ENCODE measurements at regions not wholly inside any gene's neighbourhood (a gene's known extent, or its start where the extent isn't known, plus 50 kb on each side); places are given as distances from the start of the nearest gene placed in this dataset.

GRCh38 chr5:61808909-61809308 is 476.9 kb downstream of the ZSWIM6 start:
- Histone ChIP-seq H3K4me1 (ENCODE audit: control insufficient read depth, insufficient read depth, low read length, unreplicated experiment) (peaks cover 3% of the 10 kb centered on the region), H2AFZ (ENCODE audit: low read length, unreplicated experiment) (no peak overlapping the region), H3K36me3 (ENCODE audit: insufficient read depth, low read length) (no peaks in the 10 kb centered on the region), H3K27me3 (ENCODE audit: insufficient read depth, low read length) (peaks cover 19% of the 10 kb centered on the region), H3K27ac (ENCODE audit: low read depth, low read length) (no peak overlapping the region), H3K4me3 (ENCODE audit: low read depth, low read length) (no peak overlapping the region), H3K79me2 (ENCODE audit: control insufficient read depth, insufficient read depth, low read length, unreplicated experiment) (no peaks in the 10 kb centered on the region)

- H3K27ac ChIP-seq (ENCODE audit: low read depth, low read length) = no peak overlapping the region
- no peak overlapping the region for H2AFZ ChIP-seq (ENCODE audit: low read length, unreplicated experiment)
- H3K36me3 ChIP-seq (ENCODE audit: insufficient read depth, low read length) = no peaks in the 10 kb centered on the region
- peaks cover 3% of the 10 kb centered on the region for H3K4me1 ChIP-seq (ENCODE audit: control insufficient read depth, insufficient read depth, low read length, unreplicated experiment)
- no peaks in the 10 kb centered on the region for H3K79me2 ChIP-seq (ENCODE audit: control insufficient read depth, insufficient read depth, low read length, unreplicated experiment)
- peaks cover 16% of the 10 kb centered on the region for H3K27me3 ChIP-seq (ENCODE audit: insufficient read depth, low read length)
- no peak overlapping the region for H3K4me3 ChIP-seq (ENCODE audit: low read depth, low read length)
Measured at GRCh38 chr5:61809651-61810050, 477.6 kb downstream of the ZSWIM6 start.

GRCh38 chr5:61811052-61811451 is 479.0 kb downstream of the ZSWIM6 start:
- Histone ChIP-seq H3K27ac (ENCODE audit: low read depth, low read length) (no peak overlapping the region), H3K4me1 (ENCODE audit: control insufficient read depth, insufficient read depth, low read length, unreplicated experiment) (no peaks in the 10 kb centered on the region), H3K27me3 (ENCODE audit: insufficient read depth, low read length) (peaks cover 25% of the 10 kb centered on the region), H3K79me2 (ENCODE audit: control insufficient read depth, insufficient read depth, low read length, unreplicated experiment) (no peaks in the 10 kb centered on the region), H3K36me3 (ENCODE audit: insufficient read depth, low read length) (no peaks in the 10 kb centered on the region), H3K4me3 (ENCODE audit: low read depth, low read length) (no peak overlapping the region), H2AFZ (ENCODE audit: low read length, unreplicated experiment) (no peak overlapping the region)

GRCh38 chr5:61813361-61813760 is 481.3 kb downstream of the ZSWIM6 start:
- H3K4me1 ChIP-seq (ENCODE audit: control insufficient read depth, insufficient read depth, low read length, unreplicated experiment) = no peaks in the 10 kb centered on the region
- H3K27me3 ChIP-seq (ENCODE audit: insufficient read depth, low read length) = peaks cover 27% of the 10 kb centered on the region
- H3K79me2 ChIP-seq (ENCODE audit: control insufficient read depth, insufficient read depth, low read length, unreplicated experiment) = no peaks in the 10 kb centered on the region
- no peaks in the 10 kb centered on the region for H3K36me3 ChIP-seq (ENCODE audit: insufficient read depth, low read length)
- H3K4me3 ChIP-seq (ENCODE audit: low read depth, low read length) = no peak overlapping the region
- no peak overlapping the region for H3K27ac ChIP-seq (ENCODE audit: low read depth, low read length)
- H2AFZ ChIP-seq (ENCODE audit: low read length, unreplicated experiment) = no peak overlapping the region

- Histone ChIP-seq H3K4me3 (ENCODE audit: low read depth, low read length) (no peak overlapping the region), H3K79me2 (ENCODE audit: control insufficient read depth, insufficient read depth, low read length, unreplicated experiment) (no peaks in the 10 kb centered on the region), H3K27me3 (ENCODE audit: insufficient read depth, low read length) (peaks cover 37% of the 10 kb centered on the region; the same call in 1 of the 2 replicates), H2AFZ (ENCODE audit: low read length, unreplicated experiment) (no peak overlapping the region), H3K4me1 (ENCODE audit: control insufficient read depth, insufficient read depth, low read length, unreplicated experiment) (no peaks in the 10 kb centered on the region), H3K27ac (ENCODE audit: low read depth, low read length) (no peak overlapping the region), H3K36me3 (ENCODE audit: insufficient read depth, low read length) (no peaks in the 10 kb centered on the region)
Measured at GRCh38 chr5:61815339-61815738, 483.3 kb downstream of the ZSWIM6 start.

- Histone ChIP-seq H2AFZ (ENCODE audit: low read length, unreplicated experiment) (no peak overlapping the region), H3K4me3 (ENCODE audit: low read depth, low read length) (no peak overlapping the region), H3K4me1 (ENCODE audit: control insufficient read depth, insufficient read depth, low read length, unreplicated experiment) (no peaks in the 10 kb centered on the region), H3K27ac (ENCODE audit: low read depth, low read length) (no peak overlapping the region), H3K36me3 (ENCODE audit: insufficient read depth, low read length) (no peaks in the 10 kb centered on the region), H3K27me3 (ENCODE audit: insufficient read depth, low read length) (peaks cover 44% of the 10 kb centered on the region; the same call in 1 of the 2 replicates), H3K79me2 (ENCODE audit: control insufficient read depth, insufficient read depth, low read length, unreplicated experiment) (no peaks in the 10 kb centered on the region)
Measured at GRCh38 chr5:61816146-61816545, 484.1 kb downstream of the ZSWIM6 start.

GRCh38 chr5:61816585-61817450 is 484.8 kb downstream of the ZSWIM6 start:
- H3K27me3 ChIP-seq (ENCODE audit: insufficient read depth, low read length) = peaks cover 46% of the 10 kb centered on the region; the same call in 1 of the 2 replicates
- no peaks in the 10 kb centered on the region for H3K4me1 ChIP-seq (ENCODE audit: control insufficient read depth, insufficient read depth, low read length, unreplicated experiment)
- H3K27ac ChIP-seq (ENCODE audit: low read depth, low read length) = no peak overlapping the region
- no peaks in the 10 kb centered on the region for H3K79me2 ChIP-seq (ENCODE audit: control insufficient read depth, insufficient read depth, low read length, unreplicated experiment)
- no peak overlapping the region for H2AFZ ChIP-seq (ENCODE audit: low read length, unreplicated experiment)
- H3K36me3 ChIP-seq (ENCODE audit: insufficient read depth, low read length) = no peaks in the 10 kb centered on the region
- no peak overlapping the region for H3K4me3 ChIP-seq (ENCODE audit: low read depth, low read length)

GRCh38 chr5:61817472-61818326 is 485.6 kb downstream of the ZSWIM6 start:
- no peak overlapping the region for H2AFZ ChIP-seq (ENCODE audit: low read length, unreplicated experiment)
- H3K79me2 ChIP-seq (ENCODE audit: control insufficient read depth, insufficient read depth, low read length, unreplicated experiment) = no peaks in the 10 kb centered on the region
- H3K36me3 ChIP-seq (ENCODE audit: insufficient read depth, low read length) = no peaks in the 10 kb centered on the region
- H3K4me1 ChIP-seq (ENCODE audit: control insufficient read depth, insufficient read depth, low read length, unreplicated experiment) = no peaks in the 10 kb centered on the region
- H3K27me3 ChIP-seq (ENCODE audit: insufficient read depth, low read length) = peaks cover 41% of the 10 kb centered on the region; the same call in 1 of the 2 replicates
- no peak overlapping the region for H3K27ac ChIP-seq (ENCODE audit: low read depth, low read length)
- H3K4me3 ChIP-seq (ENCODE audit: low read depth, low read length) = no peak overlapping the region

- no peaks in the 10 kb centered on the region for H3K4me1 ChIP-seq (ENCODE audit: control insufficient read depth, insufficient read depth, low read length, unreplicated experiment)
- no peak overlapping the region for H2AFZ ChIP-seq (ENCODE audit: low read length, unreplicated experiment)
- H3K4me3 ChIP-seq (ENCODE audit: low read depth, low read length) = no peak overlapping the region
- H3K79me2 ChIP-seq (ENCODE audit: control insufficient read depth, insufficient read depth, low read length, unreplicated experiment) = no peaks in the 10 kb centered on the region
- no peaks in the 10 kb centered on the region for H3K36me3 ChIP-seq (ENCODE audit: insufficient read depth, low read length)
- peaks cover 45% of the 10 kb centered on the region for H3K27me3 ChIP-seq (ENCODE audit: insufficient read depth, low read length)
- H3K27ac ChIP-seq (ENCODE audit: low read depth, low read length) = no peak overlapping the region
Measured at GRCh38 chr5:61820836-61821235, 485.2 kb upstream of the KIF2A start.

GRCh38 chr5:61821561-61821960 is 484.4 kb upstream of the KIF2A start:
- H3K4me3 ChIP-seq (ENCODE audit: low read depth, low read length) = no peak overlapping the region
- no peak overlapping the region for H3K27ac ChIP-seq (ENCODE audit: low read depth, low read length)
- no peaks in the 10 kb centered on the region for H3K36me3 ChIP-seq (ENCODE audit: insufficient read depth, low read length)
- no peaks in the 10 kb centered on the region for H3K4me1 ChIP-seq (ENCODE audit: control insufficient read depth, insufficient read depth, low read length, unreplicated experiment)
- H3K27me3 ChIP-seq (ENCODE audit: insufficient read depth, low read length) = peaks cover 50% of the 10 kb centered on the region
- no peaks in the 10 kb centered on the region for H3K79me2 ChIP-seq (ENCODE audit: control insufficient read depth, insufficient read depth, low read length, unreplicated experiment)
- no peak overlapping the region for H2AFZ ChIP-seq (ENCODE audit: low read length, unreplicated experiment)

All from ACC112 (cell line).